ENCODE measurements at regions not wholly inside any gene's neighbourhood (a gene's known extent, or its start where the extent isn't known, plus 50 kb on each side); places are given as distances from the start of the nearest gene placed in this dataset.
"Not testable (repeated sequence)": the region's sequence is repeated elsewhere in the genome, so short reads cannot be mapped to it uniquely, and the experiment has no call there.

DNA sequence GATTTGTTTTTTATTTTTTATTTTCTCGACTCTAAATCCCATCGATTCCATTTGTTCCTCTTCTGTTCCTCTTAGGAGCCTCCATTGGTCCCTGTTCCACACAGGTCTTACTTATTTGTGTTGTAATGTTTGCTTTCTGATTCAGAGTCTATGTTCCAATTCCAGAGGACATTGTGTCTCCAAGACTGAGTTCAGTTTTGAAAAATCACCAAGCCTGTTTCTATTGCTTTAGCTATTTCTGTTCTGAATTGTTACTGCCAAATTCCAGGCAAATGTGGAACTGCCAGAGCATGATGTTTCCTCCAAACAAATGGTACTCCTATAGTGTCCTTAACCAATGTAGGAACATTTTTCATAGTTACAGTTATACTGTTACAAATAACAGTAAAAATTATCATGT, 270.9 kb upstream of the SPTLC3 start:
- no peaks in the 10 kb centered on the region for H3K9me3 ChIP-seq
- intact Hi-C loops (cut with DNase I), result no loop called here
- no peak for DNase-seq
- H3K27me3 ChIP-seq, result no peaks in the 10 kb centered on the region
- H3K4me1 ChIP-seq (ENCODE audit: insufficient read depth), result no peaks in the 10 kb centered on the region
- no peaks in the 10 kb centered on the region for H3K36me3 ChIP-seq
- WGBS, 3 donors, result 90 to 96% (median 92%) methylated on average over 2 of the region's 2 CpGs
- no peak overlapping the region for H3K4me3 ChIP-seq
- TF ChIP-seq CTCF (IDR thresholded peaks at IDR 0.05) (no peak), EP300 (IDR thresholded peaks at IDR 0.05) (no peak), POLR2A (IDR thresholded peaks at IDR 0.05) (no peak)
- H3K27ac ChIP-seq, result no peak overlapping the region

- 91 to 94% (median 91%) methylated on average over 5 of the region's 5 CpGs for WGBS, 3 donors
Measured at GRCh38 chr20:12740647-12741046, 268.1 kb upstream of the SPTLC3 start.

GRCh38 chr20:12744037-12744436, 264.7 kb upstream of the SPTLC3 start:
- 87 to 97% (median 96%) methylated on average over 2 of the region's 2 CpGs for WGBS, 3 donors
- DNase-seq, result no peak
- intact Hi-C loops (cut with DNase I), result no loop called here
- Histone ChIP-seq H3K27ac (no peak overlapping the region), H3K4me3 (no peak overlapping the region), H3K4me1 (ENCODE audit: insufficient read depth) (no peaks in the 10 kb centered on the region), H3K27me3 (no peaks in the 10 kb centered on the region), H3K9me3 (no peaks in the 10 kb centered on the region), H3K36me3 (no peaks in the 10 kb centered on the region)
- TF ChIP-seq POLR2A (IDR thresholded peaks at IDR 0.05) (no peak), CTCF (IDR thresholded peaks at IDR 0.05) (no peak), EP300 (IDR thresholded peaks at IDR 0.05) (no peak)

More at GRCh38 chr20:12740647-12741046, 268.1 kb upstream of the SPTLC3 start:
- H3K4me1 ChIP-seq (ENCODE audit: insufficient read depth), result no peaks in the 10 kb centered on the region
- H3K36me3 ChIP-seq, result no peaks in the 10 kb centered on the region
- no peak overlapping the region for H3K27ac ChIP-seq
- intact Hi-C loops (cut with DNase I), result no loop called here
- no peaks in the 10 kb centered on the region for H3K27me3 ChIP-seq
- H3K9me3 ChIP-seq, result no peaks in the 10 kb centered on the region
- no peak for DNase-seq
- H3K4me3 ChIP-seq, result no peak overlapping the region
- TF ChIP-seq CTCF (IDR thresholded peaks at IDR 0.05) (no peak), EP300 (IDR thresholded peaks at IDR 0.05) (no peak), POLR2A (IDR thresholded peaks at IDR 0.05) (no peak)

DNA sequence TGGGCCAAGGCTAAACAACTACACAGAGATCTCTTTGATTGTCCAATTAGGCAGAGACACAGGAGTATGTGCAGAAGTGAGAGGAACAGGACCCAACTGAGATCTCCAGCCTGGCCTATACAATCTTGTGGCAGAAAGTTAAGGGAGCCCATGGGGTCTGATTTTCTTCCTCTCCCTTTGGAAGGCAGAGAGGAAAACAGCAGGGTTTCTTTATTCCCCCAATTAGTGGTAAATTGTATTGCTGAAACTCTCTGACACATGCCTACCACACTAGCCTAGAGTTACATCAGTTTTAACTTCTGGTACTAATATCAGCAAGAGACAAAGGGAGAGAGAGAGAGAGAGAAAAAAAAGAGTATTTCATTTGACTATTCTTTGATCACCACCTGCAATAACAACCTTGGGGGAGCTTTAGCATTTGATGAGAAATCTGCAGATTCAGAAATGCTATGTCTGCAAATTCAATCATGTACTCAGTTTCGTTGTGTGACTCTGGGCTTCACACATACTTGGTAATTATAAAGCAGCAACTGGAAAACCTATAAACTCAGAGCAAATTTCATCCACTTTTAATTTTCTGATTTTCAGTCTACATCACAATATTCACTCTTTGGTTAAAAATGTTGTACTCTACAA, 260.3 kb upstream of the SPTLC3 start:
- intact Hi-C loops (cut with DNase I), result no loop called here
- TF ChIP-seq POLR2A (IDR thresholded peaks at IDR 0.05), result no peak
- Histone ChIP-seq H3K9me3 (no peaks in the 10 kb centered on the region), H3K36me3 (no peaks in the 10 kb centered on the region), H3K4me3 (no peak overlapping the region), H3K27me3 (no peaks in the 10 kb centered on the region), H3K27ac (no peak overlapping the region), H3K4me1 (ENCODE audit: insufficient read depth) (no peaks in the 10 kb centered on the region)
- DNase-seq, result no peak
- whole genome bisulfite sequencing, 3 donors, result 66 to 82% (median 76%) methylated on average over 1 of the region's 1 CpG

GRCh38 chr20:12750221-12750620, 258.6 kb upstream of the SPTLC3 start:
- WGBS, 3 donors, result 88 to 96% (median 91%) methylated on average over 6 of the region's 6 CpGs
- intact Hi-C loops (cut with DNase I), result no loop called here
- DNase-seq, result no peak
- no peaks in the 10 kb centered on the region for H3K4me1 ChIP-seq (ENCODE audit: insufficient read depth)
- no peaks in the 10 kb centered on the region for H3K36me3 ChIP-seq
- no peak overlapping the region for H3K27ac ChIP-seq
- no peaks in the 10 kb centered on the region for H3K27me3 ChIP-seq
- no peak overlapping the region for H3K4me3 ChIP-seq
- TF ChIP-seq EP300 (IDR thresholded peaks at IDR 0.05) (no peak), CTCF (IDR thresholded peaks at IDR 0.05) (no peak), POLR2A (IDR thresholded peaks at IDR 0.05) (no peak)
- H3K9me3 ChIP-seq, result no peaks in the 10 kb centered on the region

GRCh38 chr20:12752900-12753693, 255.7 kb upstream of the SPTLC3 start:
- H3K4me3 ChIP-seq; H3K27ac ChIP-seq; H3K36me3 ChIP-seq; H3K9me3 ChIP-seq; H3K4me1 ChIP-seq (ENCODE audit: insufficient read depth); H3K27me3 ChIP-seq; intact Hi-C loops (cut with DNase I); DNase-seq: not testable (repeated sequence)
- 90 to 96% (median 93%) methylated on average over 9 of the region's 9 CpGs for WGBS, 3 donors

GRCh38 chr20:12753742-12754141, 255.0 kb upstream of the SPTLC3 start:
- H3K27ac ChIP-seq; intact Hi-C loops (cut with DNase I); DNase-seq; H3K4me3 ChIP-seq; H3K36me3 ChIP-seq; H3K9me3 ChIP-seq; H3K27me3 ChIP-seq; H3K4me1 ChIP-seq (ENCODE audit: insufficient read depth): not testable (repeated sequence)
- WGBS, 3 donors, result 93 to 96% (median 96%) methylated on average over 3 of the region's 3 CpGs
